HG02798 (cell line): ENCODE measurements at regions not wholly inside any gene's neighbourhood (a gene's known extent, or its start where the extent isn't known, plus 50 kb on each side); places are given as distances from the start of the nearest gene placed in this dataset.
"Not testable (repeated sequence)": the region's sequence is repeated elsewhere in the genome, so short reads cannot be mapped to it uniquely, and the experiment has no call there.

ENCODE experiments used
- ATAC-seq: cut with Tn5 transposase; IDR thresholded peaks from one replicate; pipeline ENCODE4 v1.9.1; 2021; ENCODE audit warnings: mild to moderate bottlenecking; ENCODE audit not compliant: unreplicated experiment, poor library complexity

GRCh38 chr5:110977915-110978314 lies 93.6 kb upstream of the TSLP start:
- no peak for ATAC-seq

DNA sequence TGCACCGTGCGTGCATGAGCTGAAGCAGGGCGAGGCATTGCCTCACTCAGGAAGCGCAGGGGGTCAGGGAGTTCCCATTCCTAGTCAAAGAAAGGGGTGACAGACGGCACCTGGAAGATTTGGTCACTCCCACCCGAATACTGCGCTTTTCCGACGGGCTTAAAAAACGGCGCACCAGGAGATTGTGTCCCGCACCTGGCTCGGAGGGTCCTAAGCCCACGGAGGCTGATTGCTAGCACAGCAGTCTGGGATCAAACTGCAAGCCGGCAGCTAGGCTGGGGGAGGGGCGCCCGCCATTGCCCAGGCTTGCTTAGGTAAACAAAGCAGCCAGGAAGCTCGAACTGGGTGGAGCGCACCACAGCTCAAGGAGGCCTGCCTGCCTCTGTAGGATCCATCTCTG lies 85.6 kb upstream of the TSLP start:
- ATAC-seq: not testable (repeated sequence)

DNA sequence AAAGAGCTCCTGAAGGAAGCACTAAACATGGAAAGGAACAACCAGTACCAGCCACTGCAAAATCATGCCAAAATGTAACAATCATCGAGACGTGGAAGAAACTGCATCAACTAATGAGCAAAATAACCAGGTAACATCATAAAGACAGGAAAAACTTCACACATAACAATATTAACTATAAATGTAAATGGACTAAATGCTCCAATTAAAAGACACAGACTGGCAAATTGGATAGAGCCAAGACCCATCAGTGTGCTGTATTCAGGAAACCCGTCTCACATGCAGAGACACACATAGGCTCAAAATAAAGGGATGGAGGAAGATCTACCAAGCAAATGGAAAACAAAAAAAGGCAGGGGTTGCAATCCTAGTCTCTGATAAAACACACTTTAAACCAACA lies 83.9 kb upstream of the TSLP start:
- ATAC-seq: not testable (repeated sequence)

GRCh38 chr5:110996742-110997141 lies 74.8 kb upstream of the TSLP start:
- no peak for ATAC-seq

DNA sequence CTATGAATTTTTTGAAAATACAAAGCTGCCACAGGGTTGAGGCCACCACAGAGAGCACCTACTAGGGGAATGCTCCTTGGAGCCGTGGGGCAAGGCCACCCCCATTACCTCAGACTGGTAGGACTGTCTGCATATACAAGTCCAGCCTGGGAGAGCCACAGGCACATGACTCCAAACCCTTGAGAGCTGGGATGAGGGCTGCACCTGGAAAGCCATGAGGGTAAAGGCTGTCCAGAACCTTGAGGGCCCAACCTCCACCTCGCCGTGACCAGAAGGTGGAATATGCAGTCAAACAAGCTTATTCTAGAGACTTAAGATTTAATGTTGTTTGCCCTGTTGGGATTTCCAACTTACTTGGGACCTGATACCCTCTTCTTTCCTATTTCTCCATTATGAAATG lies 69.5 kb upstream of the TSLP start:
- no peak for ATAC-seq

DNA sequence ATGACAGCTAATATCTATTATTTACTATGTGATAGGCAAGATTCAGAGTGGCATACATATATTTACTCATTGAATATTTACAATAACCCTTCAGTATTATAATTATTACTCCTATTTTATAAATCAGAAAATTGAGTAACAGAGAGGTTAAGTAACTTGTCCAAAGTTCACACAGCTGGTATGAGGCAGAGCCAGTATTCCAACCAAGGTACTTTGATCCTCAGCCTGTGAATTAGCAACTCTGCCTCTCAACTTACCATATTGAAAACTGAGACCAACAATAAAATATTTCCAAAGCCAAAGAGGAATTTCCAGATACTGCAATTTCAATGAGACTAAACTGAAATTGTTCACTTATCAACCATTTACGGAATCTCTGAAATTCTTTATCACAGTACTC lies 67.9 kb upstream of the TSLP start:
- no peak for ATAC-seq

- no peak for ATAC-seq
Measured at GRCh38 chr5:111004291-111004690, 67.2 kb upstream of the TSLP start.

- no peak for ATAC-seq
Measured at GRCh38 chr5:111010783-111011182, 60.7 kb upstream of the TSLP start.

DNA sequence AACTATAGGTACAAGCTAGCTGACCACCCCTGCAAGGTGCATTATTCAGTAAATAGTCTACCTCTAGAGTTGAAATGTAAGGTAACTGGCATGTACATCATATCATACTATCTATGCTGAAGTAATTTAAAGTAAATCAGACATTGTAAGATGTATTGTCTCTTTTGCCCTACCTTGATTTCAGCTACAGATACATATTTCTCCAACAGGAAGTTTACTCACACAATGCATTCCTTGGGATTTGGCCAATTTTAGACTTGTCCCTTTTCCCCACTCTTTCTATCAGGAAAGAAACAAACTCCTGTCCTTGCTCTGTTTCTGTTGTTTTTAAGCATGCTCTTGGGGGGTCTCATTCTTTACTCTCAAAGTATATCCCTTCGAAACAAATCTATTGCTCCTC lies 58.5 kb upstream of the TSLP start:
- ATAC-seq: no peak

- ATAC-seq: no peak
Measured at GRCh38 chr5:111016801-111017200, 54.7 kb upstream of the TSLP start.

DNA sequence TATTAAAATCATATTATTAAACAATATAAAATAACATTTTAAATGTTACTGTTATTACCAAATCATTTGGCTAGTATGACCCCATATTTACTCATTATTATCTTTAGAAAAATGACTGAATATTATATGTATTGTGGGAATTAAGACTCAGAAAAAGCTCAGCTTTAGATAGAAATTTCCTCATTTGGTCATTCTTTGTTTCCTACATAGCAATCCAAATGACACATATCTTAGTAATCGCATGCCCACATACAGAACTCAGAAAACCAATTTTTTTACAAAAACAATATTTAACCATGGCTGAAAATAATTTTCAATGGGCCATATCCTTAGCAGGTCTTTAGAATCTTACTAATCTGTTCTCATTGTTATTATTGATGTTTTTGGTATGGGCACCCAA lies 53.8 kb upstream of the TSLP start:
- no peak for ATAC-seq
